ENCODE measurements at regions not wholly inside any gene's neighbourhood (a gene's known extent, or its start where the extent isn't known, plus 50 kb on each side); places are given as distances from the start of the nearest gene placed in this dataset.

GRCh38 chr12:59044791-59045190, 124.5 kb upstream of the LRIG3 start:
- Histone ChIP-seq H3K36me3 (replicated peaks; ENCODE audit: control insufficient read depth, insufficient read depth, low read length) (no peaks in the 10 kb centered on the region), H3K4me3 (ENCODE audit: insufficient read depth, low read depth, low read length) (no peak overlapping the region), H3K27me3 (ENCODE audit: control insufficient read depth, insufficient read depth, low read length) (no peaks in the 10 kb centered on the region)
- no peak for DNase-seq

DNA sequence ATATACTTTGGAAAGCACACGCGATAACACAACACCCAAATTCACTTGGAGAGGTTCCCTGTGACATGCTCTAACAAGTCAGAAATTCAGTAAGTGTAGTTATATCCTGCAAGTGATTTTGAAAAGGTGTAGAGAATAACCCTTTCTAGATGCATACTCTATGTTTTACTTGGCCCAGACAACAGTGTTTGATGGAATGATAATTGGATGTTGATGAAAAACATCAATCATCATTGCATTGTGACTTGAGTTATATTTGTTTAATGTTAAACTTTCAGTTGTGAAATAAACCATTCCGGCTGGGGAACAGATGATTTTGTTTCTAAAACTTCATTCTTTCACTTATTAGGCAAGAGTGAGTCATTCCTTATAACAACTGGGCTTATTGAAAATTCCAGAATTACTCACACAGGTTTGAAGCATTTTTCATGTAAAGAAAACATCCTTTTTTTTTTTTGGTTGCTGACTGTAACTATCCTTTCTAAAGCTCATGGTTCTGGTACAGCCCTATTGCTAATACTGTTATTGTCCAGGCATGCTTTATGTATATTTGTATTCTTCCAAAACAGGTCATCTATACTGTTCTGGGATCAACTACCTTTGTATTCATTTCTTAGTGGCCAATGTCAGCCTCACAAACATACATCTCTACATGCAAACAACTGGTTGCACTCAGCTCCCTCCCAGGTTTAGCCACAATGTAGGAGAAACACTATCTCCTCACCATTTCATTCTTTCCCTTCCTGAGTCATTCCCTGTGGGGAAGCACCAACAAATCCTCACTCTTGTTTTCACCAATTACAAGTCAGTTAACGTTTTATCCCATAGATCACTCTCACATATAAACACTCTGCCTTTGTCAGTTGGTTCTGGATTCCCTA, 121.2 kb upstream of the LRIG3 start:
- Histone ChIP-seq H3K4me3 (ENCODE audit: insufficient read depth, low read depth, low read length) (no peak overlapping the region), H3K36me3 (replicated peaks; ENCODE audit: control insufficient read depth, insufficient read depth, low read length) (no peaks in the 10 kb centered on the region), H3K27me3 (ENCODE audit: control insufficient read depth, insufficient read depth, low read length) (no peaks in the 10 kb centered on the region)
- DNase-seq = no peak

GRCh38 chr12:59040656-59041055, 120.4 kb upstream of the LRIG3 start:
- H3K27me3 ChIP-seq (ENCODE audit: control insufficient read depth, insufficient read depth, low read length) = no peaks in the 10 kb centered on the region
- H3K36me3 ChIP-seq (replicated peaks; ENCODE audit: control insufficient read depth, insufficient read depth, low read length) = no peaks in the 10 kb centered on the region
- no peak overlapping the region for H3K4me3 ChIP-seq (ENCODE audit: insufficient read depth, low read depth, low read length)
- no peak for DNase-seq

- no peak for DNase-seq
- H3K4me3 ChIP-seq (ENCODE audit: insufficient read depth, low read depth, low read length) = no peak overlapping the region
- no peaks in the 10 kb centered on the region for H3K27me3 ChIP-seq (ENCODE audit: control insufficient read depth, insufficient read depth, low read length)
- no peaks in the 10 kb centered on the region for H3K36me3 ChIP-seq (replicated peaks; ENCODE audit: control insufficient read depth, insufficient read depth, low read length)
These were observed 119.7 kb upstream of the LRIG3 start for GRCh38 chr12:59040043-59040442.

DNA sequence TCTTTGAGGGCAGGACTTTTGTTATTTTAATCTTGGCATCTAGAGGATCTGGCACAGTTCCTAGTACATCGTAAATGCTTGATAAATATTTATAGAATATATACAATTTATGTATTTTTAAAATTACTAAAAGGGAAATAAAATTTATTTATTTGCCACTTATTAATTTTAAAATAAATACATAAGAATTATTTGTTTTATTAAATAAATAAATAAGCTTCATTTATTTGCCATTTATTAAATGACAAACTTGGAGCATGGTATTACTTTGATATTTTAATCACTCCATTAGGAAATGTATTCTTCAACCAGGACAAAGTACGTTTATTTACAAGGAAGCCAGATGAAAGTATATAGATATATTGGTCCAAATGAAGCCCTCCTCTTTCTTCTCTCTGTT, 118.7 kb upstream of the LRIG3 start:
- H3K4me3 ChIP-seq (ENCODE audit: insufficient read depth, low read depth, low read length) = no peak overlapping the region
- H3K27me3 ChIP-seq (ENCODE audit: control insufficient read depth, insufficient read depth, low read length) = no peaks in the 10 kb centered on the region
- no peak for DNase-seq
- no peaks in the 10 kb centered on the region for H3K36me3 ChIP-seq (replicated peaks; ENCODE audit: control insufficient read depth, insufficient read depth, low read length)

- no peak overlapping the region for H3K4me3 ChIP-seq (ENCODE audit: insufficient read depth, low read depth, low read length)
- no peak for DNase-seq
- H3K27me3 ChIP-seq (ENCODE audit: control insufficient read depth, insufficient read depth, low read length) = no peaks in the 10 kb centered on the region
- no peaks in the 10 kb centered on the region for H3K36me3 ChIP-seq (replicated peaks; ENCODE audit: control insufficient read depth, insufficient read depth, low read length)
These were observed 116.9 kb upstream of the LRIG3 start for GRCh38 chr12:59036973-59037762.

- Histone ChIP-seq H3K4me3 (ENCODE audit: insufficient read depth, low read depth, low read length) (no peak overlapping the region), H3K36me3 (replicated peaks; ENCODE audit: control insufficient read depth, insufficient read depth, low read length) (no peaks in the 10 kb centered on the region), H3K27me3 (ENCODE audit: control insufficient read depth, insufficient read depth, low read length) (no peaks in the 10 kb centered on the region)
- DNase-seq = no peak
These were observed 116.0 kb upstream of the LRIG3 start for GRCh38 chr12:59036347-59036746.

DNA sequence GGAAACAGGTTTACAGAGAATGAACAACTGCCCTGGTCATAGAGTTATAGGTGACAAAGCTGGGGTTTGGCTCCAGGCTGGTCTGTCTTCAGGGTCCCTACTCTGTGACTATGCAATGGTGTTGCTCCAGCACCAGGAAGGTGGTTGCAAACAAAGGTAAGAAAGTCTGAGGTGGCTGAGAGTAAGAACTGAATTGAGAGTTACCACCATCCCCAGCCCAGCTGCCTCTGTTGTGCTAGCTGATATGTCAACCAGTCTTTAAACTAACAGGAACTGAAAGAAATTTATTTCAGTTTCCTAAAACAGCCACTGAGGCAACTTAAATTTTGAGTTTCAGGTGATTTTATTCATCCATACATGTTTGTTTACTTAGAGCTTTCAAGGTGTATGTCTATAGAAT, 111.0 kb upstream of the LRIG3 start:
- H3K36me3 ChIP-seq (replicated peaks; ENCODE audit: control insufficient read depth, insufficient read depth, low read length) = no peaks in the 10 kb centered on the region
- no peaks in the 10 kb centered on the region for H3K27me3 ChIP-seq (ENCODE audit: control insufficient read depth, insufficient read depth, low read length)
- DNase-seq = no peak
- H3K4me3 ChIP-seq (ENCODE audit: insufficient read depth, low read depth, low read length) = no peak overlapping the region

DNA sequence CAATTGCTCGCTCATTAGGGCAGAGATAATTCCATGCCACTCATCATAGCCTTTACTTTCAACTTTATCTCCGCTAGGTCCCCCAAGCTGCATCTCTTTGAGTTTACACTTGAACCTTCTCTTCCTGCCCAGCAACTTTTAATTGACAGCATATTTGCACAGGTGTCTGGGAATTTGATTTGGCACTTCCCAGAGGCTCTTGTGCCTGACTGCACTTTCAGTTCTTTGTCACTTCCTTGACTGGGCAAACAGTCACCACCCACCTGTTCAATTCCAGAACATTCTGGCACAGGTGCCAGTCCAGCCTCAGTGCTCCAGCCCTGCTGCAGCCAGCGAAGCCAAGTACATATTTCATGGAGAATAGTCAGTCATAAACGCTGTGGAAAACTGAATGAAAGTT, 110.1 kb upstream of the LRIG3 start:
- no peak overlapping the region for H3K4me3 ChIP-seq (ENCODE audit: insufficient read depth, low read depth, low read length)
- H3K36me3 ChIP-seq (replicated peaks; ENCODE audit: control insufficient read depth, insufficient read depth, low read length) = no peaks in the 10 kb centered on the region
- no peak for DNase-seq
- H3K27me3 ChIP-seq (ENCODE audit: control insufficient read depth, insufficient read depth, low read length) = no peaks in the 10 kb centered on the region

- H3K4me3 ChIP-seq (ENCODE audit: insufficient read depth, low read depth, low read length) = no peak overlapping the region
- no peaks in the 10 kb centered on the region for H3K36me3 ChIP-seq (replicated peaks; ENCODE audit: control insufficient read depth, insufficient read depth, low read length)
- DNase-seq = no peak
- no peaks in the 10 kb centered on the region; the same call in 1 of the 2 replicates for H3K27me3 ChIP-seq (ENCODE audit: control insufficient read depth, insufficient read depth, low read length)
These were observed 106.9 kb upstream of the LRIG3 start for GRCh38 chr12:59027199-59027598.

- Histone ChIP-seq H3K36me3 (replicated peaks; ENCODE audit: control insufficient read depth, insufficient read depth, low read length) (no peaks in the 10 kb centered on the region), H3K4me3 (ENCODE audit: insufficient read depth, low read depth, low read length) (no peak overlapping the region), H3K27me3 (ENCODE audit: control insufficient read depth, insufficient read depth, low read length) (no peaks in the 10 kb centered on the region; the same call in 1 of the 2 replicates)
- no peak for DNase-seq
These were observed 103.6 kb upstream of the LRIG3 start for GRCh38 chr12:59023861-59024424.

- H3K36me3 ChIP-seq (replicated peaks; ENCODE audit: control insufficient read depth, insufficient read depth, low read length) = no peaks in the 10 kb centered on the region
- DNase-seq = no peak
- no peak overlapping the region for H3K4me3 ChIP-seq (ENCODE audit: insufficient read depth, low read depth, low read length)
- H3K27me3 ChIP-seq (ENCODE audit: control insufficient read depth, insufficient read depth, low read length) = no peaks in the 10 kb centered on the region; the same call in 1 of the 2 replicates
These were observed 100.0 kb upstream of the LRIG3 start for GRCh38 chr12:59020073-59020946.

DNA sequence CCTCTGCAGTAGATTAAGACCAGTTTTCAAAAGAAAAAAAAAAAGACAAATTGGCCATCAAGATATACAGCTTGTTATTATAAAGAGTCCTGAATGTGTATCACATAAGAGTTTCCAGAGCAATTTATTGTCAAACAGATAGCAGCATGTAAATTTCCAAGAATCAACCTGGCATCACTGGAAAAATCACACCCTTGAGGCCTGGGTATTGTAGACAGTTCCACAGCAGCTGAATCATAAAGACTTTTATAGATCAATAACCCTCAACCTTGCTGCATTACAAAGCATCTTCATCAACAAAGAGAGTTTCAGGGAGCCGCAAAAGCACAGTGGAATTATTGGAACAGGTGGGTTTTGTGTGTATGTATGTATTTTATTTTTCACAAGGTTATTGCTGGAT, 94.6 kb upstream of the LRIG3 start:
- DNase-seq = no peak
- Histone ChIP-seq H3K36me3 (replicated peaks; ENCODE audit: control insufficient read depth, insufficient read depth, low read length) (no peaks in the 10 kb centered on the region), H3K27me3 (ENCODE audit: control insufficient read depth, insufficient read depth, low read length) (no peaks in the 10 kb centered on the region), H3K4me3 (ENCODE audit: insufficient read depth, low read depth, low read length) (no peak overlapping the region)

DNA sequence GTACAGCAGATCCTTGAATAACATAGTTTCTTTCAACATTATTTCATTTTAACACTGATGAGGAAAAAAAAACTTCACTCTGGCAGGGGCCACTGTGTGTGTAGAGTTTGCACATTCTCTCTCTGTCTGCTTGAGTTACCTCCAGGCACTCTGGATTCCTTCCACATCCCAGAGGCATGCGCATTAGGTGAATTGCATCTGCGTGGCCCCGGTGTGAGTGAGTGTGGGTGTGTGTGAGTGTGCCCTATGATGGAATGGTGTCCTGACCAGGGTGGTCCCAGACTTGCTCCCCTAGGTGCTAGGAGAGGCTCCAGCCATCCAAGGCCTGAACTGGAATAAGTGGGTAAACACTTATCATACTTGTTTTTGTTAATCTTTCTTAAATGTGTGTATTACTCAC, 90.6 kb upstream of the LRIG3 start:
- H3K36me3 ChIP-seq (replicated peaks; ENCODE audit: control insufficient read depth, insufficient read depth, low read length) = no peaks in the 10 kb centered on the region
- H3K4me3 ChIP-seq (ENCODE audit: insufficient read depth, low read depth, low read length) = no peak overlapping the region
- no peak for DNase-seq
- no peaks in the 10 kb centered on the region for H3K27me3 ChIP-seq (ENCODE audit: control insufficient read depth, insufficient read depth, low read length)

All from H7 (cell line).